ENCODE measurements at regions not wholly inside any gene's neighbourhood (a gene's known extent, or its start where the extent isn't known, plus 50 kb on each side); places are given as distances from the start of the nearest gene placed in this dataset.

GRCh38 chr22:27612115-27612514 lies 189.4 kb downstream of the MN1 start:
- no peak for DNase-seq

- no peak for DNase-seq
Measured at GRCh38 chr22:27613099-27614005, 188.2 kb downstream of the MN1 start.

GRCh38 chr22:27614006-27614649 lies 187.4 kb downstream of the MN1 start:
- peak in 1 of 3 donors; percentile 50 for DNase-seq

- DNase-seq, result no peak
Measured at GRCh38 chr22:27614650-27615007, 186.9 kb downstream of the MN1 start.

- no peak for DNase-seq
Measured at GRCh38 chr22:27615408-27615807, 186.1 kb downstream of the MN1 start.

- no peak for DNase-seq
Measured at GRCh38 chr22:27616033-27616432, 185.5 kb downstream of the MN1 start.

GRCh38 chr22:27617214-27617881 lies 184.2 kb downstream of the MN1 start:
- DNase-seq, result no peak

- no peak for DNase-seq
Measured at GRCh38 chr22:27620367-27621154, 181.0 kb downstream of the MN1 start.

- DNase-seq, result no peak
Measured at GRCh38 chr22:27621486-27622070, 180.0 kb downstream of the MN1 start.

- no peak for DNase-seq
Measured at GRCh38 chr22:27624042-27624441, 177.5 kb downstream of the MN1 start.

- no peak for DNase-seq
Measured at GRCh38 chr22:27624705-27625104, 176.9 kb downstream of the MN1 start.

GRCh38 chr22:27625769-27626674 lies 175.5 kb downstream of the MN1 start:
- no peak for DNase-seq

GRCh38 chr22:27626675-27627443 lies 174.7 kb downstream of the MN1 start:
- no peak for DNase-seq

- DNase-seq, result no peak
Measured at GRCh38 chr22:27627444-27627833, 174.1 kb downstream of the MN1 start.

GRCh38 chr22:27627901-27628300 lies 173.7 kb downstream of the MN1 start:
- no peak for DNase-seq

- no peak for DNase-seq
Measured at GRCh38 chr22:27628341-27628740, 173.2 kb downstream of the MN1 start.

- no peak for DNase-seq
Measured at GRCh38 chr22:27628891-27629631, 172.5 kb downstream of the MN1 start.

- no peak for DNase-seq
Measured at GRCh38 chr22:27629908-27630673, 171.5 kb downstream of the MN1 start.

Data from muscle of back (tissue), 3 donors.